ENCODE measurements at regions not wholly inside any gene's neighbourhood (a gene's known extent, or its start where the extent isn't known, plus 50 kb on each side); places are given as distances from the start of the nearest gene placed in this dataset.

GRCh38 chr3:115248274-115248673 lies 101.2 kb upstream of the ZBTB20 start:
- Histone ChIP-seq H3K79me1 (ENCODE audit: insufficient read depth, low read depth, low read length, poor library complexity, severe bottlenecking) (no peaks in the 10 kb centered on the region), H3K14ac (ENCODE audit: insufficient read depth, low read length) (no peak overlapping the region), H3K23ac (ENCODE audit: insufficient read length, low read depth, low read length) (no peak overlapping the region), H4K91ac (ENCODE audit: insufficient read length, low read depth, low read length) (no peak overlapping the region), H3K27me3 (ENCODE audit: insufficient read depth, low read length) (no peaks in the 10 kb centered on the region), H3K27ac (ENCODE audit: insufficient read length, low read depth, low read length) (no peak overlapping the region), H2BK15ac (ENCODE audit: low read depth, low read length) (no peak overlapping the region), H3K18ac (ENCODE audit: insufficient read length, low read depth, low read length) (no peak overlapping the region), H4K8ac (replicated peaks; ENCODE audit: insufficient read length, low read depth, low read length) (no peak overlapping the region), H2BK5ac (ENCODE audit: insufficient read length, low read length) (no peak overlapping the region), H3K4me1 (ENCODE audit: insufficient read depth, low read length) (no peaks in the 10 kb centered on the region), H2AK5ac (ENCODE audit: insufficient read length, low read length) (no peak overlapping the region), H4K5ac (ENCODE audit: insufficient read length, low read depth, low read length) (no peak overlapping the region), H3K56ac (ENCODE audit: insufficient read length, low read depth, low read length) (no peak overlapping the region), H3K79me2 (ENCODE audit: insufficient read depth, low read length) (no peaks in the 10 kb centered on the region), H2AFZ (ENCODE audit: low read length) (no peak overlapping the region), H4K20me1 (ENCODE audit: control insufficient read depth, insufficient read depth, insufficient read length) (no peaks in the 10 kb centered on the region), H2BK120ac (ENCODE audit: low read depth, low read length, poor library complexity, severe bottlenecking) (no peak overlapping the region), H3K9me3 (ENCODE audit: control insufficient read depth, low read depth, low read length) (no peaks in the 10 kb centered on the region), H3K9ac (ENCODE audit: extremely low read depth, insufficient read length, low read length) (no peak overlapping the region), H2BK12ac (ENCODE audit: insufficient read length, low read depth, low read length) (no peak overlapping the region), H2BK20ac (ENCODE audit: low read depth, low read length, poor library complexity, severe bottlenecking) (no peak overlapping the region), H3T11ph (ENCODE audit: low read length) (no peak overlapping the region), H3K4me2 (ENCODE audit: insufficient read depth, insufficient read length, low read length) (no peak overlapping the region), H3K23me2 (ENCODE audit: insufficient read length, low read depth, low read length, poor library complexity, severe bottlenecking) (no peaks in the 10 kb centered on the region), H3K4ac (ENCODE audit: low read depth, low read length) (no peak overlapping the region)
- no peaks in the 10 kb centered on the region for H3K27me3 Mint-ChIP-seq (ENCODE audit: low read depth)
- H3K27ac Mint-ChIP-seq, result no peak overlapping the region
- no peak overlapping the region for H3K4me3 Mint-ChIP-seq
- H3K36me3 Mint-ChIP-seq (ENCODE audit: insufficient read depth in 1 of 3, low read depth in 3 of 3), result no peaks in the 10 kb centered on the region
- no peak for DNase-seq
- WGBS (ENCODE audit: extremely low coverage, insufficient read length, low lambda C conversion rate), result no CpG with 5 or more reads among the region's 2 CpGs
- H3K4me1 Mint-ChIP-seq, result peaks cover 0 to 2% of the 10 kb centered on the region in 2 experiments; a peak in 2 of 4 replicates
- TF ChIP-seq CTCF (conservative IDR thresholded peaks at IDR 0.05), result no peak
- H3K9me3 Mint-ChIP-seq, result no peaks in the 10 kb centered on the region

All from H9 (cell line).